Tibial artery (tissue), 4 donors: ENCODE measurements at regions not wholly inside any gene's neighbourhood (a gene's known extent, or its start where the extent isn't known, plus 50 kb on each side); places are given as distances from the start of the nearest gene placed in this dataset.
"Not testable (repeated sequence)": the region's sequence is repeated elsewhere in the genome, so short reads cannot be mapped to it uniquely, and the experiment has no call there.

Experiments
- DNase-seq, 2 donors: peaks; one replicate each; pipeline ENCODE4 v3.0.0-alpha.2; 2019
- H3K27ac ChIP-seq, 2 donors: fragments of 200-600 bp; sonication (generic) in 1 of 2; 1 replicate in 1 of 2; 2 replicates in 1 of 2; pipeline ENCODE4 v1.5.1; 2018 to 2019; ENCODE audit warnings: mild to moderate bottlenecking in 1 of 2
- H3K27me3 ChIP-seq, 2 donors: fragments of 200-600 bp; sonication (generic) in 1 of 2; one replicate each; pipeline versions ENCODE4 v1.5.1 to v1.6.0; 2016 to 2019
- H3K36me3 ChIP-seq, 3 donors: fragments of 200-600 bp; sonication (generic) in 2 of 3; one replicate each; pipeline ENCODE4 v1.5.1; 2016 to 2019; ENCODE audit warnings: mild to moderate bottlenecking in 2 of 3
- H3K4me1 ChIP-seq, 4 donors: fragments of 200-600 bp; sonication (generic) in 2 of 4; 1 replicate in 3 of 4; 2 replicates in 1 of 4; pipeline ENCODE4 v1.5.1; 2016 to 2019
- H3K4me3 ChIP-seq, 2 donors: fragments of 200-600 bp; sonication (generic) in 1 of 2; 1 replicate in 1 of 2; 2 replicates in 1 of 2; pipeline ENCODE4 v1.5.1; 2018 to 2019; ENCODE audit warnings: mild to moderate bottlenecking in 2 of 2
- H3K9me3 ChIP-seq, 3 donors: fragments of 200-600 bp; sonication (generic) in 1 of 3; one replicate each; pipeline ENCODE4 v1.5.1; 2016 to 2019
- intact Hi-C: fragments of 100-400 bp; cut with DNase I; formaldehyde crosslinking; loops from one replicate; pipeline ENCODE4 v1.15.0; 2023; ENCODE audit warnings: low total_unique reads
- TF ChIP-seq, protein P1 (sequence below), 2 experiments: fragments of 200-600 bp in 1 of 2; fragments of 450-650 bp in 1 of 2; IDR thresholded peaks; one replicate each; pipeline ENCODE4 v1.5.1; 2017 to 2019; ENCODE audit warnings: antibody characterized with exemption in 2 of 2, mild to moderate bottlenecking in 1 of 2, moderate library complexity in 1 of 2

DNA sequence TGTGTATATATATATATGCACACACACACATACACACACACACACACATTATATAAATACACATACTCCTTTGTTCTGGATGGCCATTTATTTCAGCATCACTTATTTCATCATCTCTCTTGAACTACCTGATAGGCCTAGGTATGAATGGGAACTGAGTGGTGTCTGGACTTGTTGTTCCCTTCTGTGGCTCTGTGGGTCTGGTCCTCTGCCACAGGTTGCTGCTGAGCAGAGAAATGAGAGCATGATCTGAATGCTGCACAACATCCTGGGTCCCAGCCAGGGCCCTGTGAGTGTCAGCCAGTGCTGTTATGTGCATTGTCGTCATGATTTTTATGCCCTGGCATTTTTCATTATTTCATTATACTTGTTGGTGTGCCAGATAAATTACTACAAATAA lies 116.3 kb downstream of the CDRT15L2 start:
- H3K9me3 ChIP-seq, H3K36me3 ChIP-seq, H3K27ac ChIP-seq, intact Hi-C loops, H3K27me3 ChIP-seq, H3K4me1 ChIP-seq, DNase-seq, H3K4me3 ChIP-seq: not testable (repeated sequence)

DNA sequence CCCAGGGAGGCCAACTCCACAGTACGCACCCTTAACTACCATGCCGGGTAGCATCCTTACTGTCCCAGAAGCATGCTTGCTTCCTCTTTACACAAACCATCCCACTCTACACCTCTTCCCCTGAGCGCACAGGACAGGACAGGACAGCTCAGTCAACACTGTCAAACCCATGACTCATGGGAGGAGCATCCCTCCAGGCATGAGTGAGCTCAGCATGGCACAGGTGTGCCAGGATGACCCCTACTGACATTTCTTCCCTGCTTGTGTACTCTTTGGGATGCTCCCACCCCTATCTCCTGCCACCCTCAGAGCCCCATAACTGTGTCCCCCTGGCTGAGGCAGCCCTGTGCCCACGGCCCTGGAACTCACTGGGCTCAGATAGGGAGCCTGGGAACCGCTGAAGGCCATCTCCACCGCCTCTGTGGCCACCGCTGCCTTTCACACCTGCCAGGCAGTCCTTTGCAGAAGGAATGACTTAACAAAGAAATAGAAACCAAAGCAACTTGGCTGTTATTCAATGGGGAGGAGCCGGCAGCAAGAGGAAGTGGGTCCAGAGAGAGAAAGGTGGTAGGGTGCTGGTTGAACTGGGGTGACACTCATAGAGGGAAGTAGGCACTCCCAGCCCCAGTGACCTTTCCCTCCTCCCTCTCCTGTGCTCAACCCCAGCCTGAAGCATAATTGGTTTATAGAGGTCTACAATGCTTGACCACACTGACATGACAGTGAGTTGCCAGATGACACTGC lies 119.1 kb downstream of the CDRT15L2 start:
- H3K4me3 ChIP-seq, H3K9me3 ChIP-seq, intact Hi-C loops, H3K27me3 ChIP-seq, H3K36me3 ChIP-seq, H3K27ac ChIP-seq, DNase-seq, H3K4me1 ChIP-seq: not testable (repeated sequence)

DNA sequence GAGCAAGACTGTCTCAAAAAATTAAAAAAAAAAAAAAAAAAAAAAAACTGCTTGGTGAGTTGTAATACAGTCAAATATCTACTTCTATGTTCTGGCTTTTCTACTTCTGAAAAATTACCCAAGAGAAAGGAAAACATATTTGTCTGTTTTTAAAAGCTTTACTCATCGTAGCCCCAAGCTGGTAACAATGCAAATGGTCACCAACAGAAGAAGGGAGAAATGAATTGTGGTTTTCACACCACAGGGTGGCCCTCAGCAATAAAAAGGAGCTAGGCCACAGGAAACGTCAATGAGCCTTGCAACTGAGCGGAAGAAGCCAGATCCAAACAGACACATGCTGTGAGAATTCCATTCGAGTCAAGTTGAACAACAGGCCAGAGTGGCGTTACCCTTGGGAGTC lies 121.0 kb downstream of the CDRT15L2 start:
- intact Hi-C loops = not testable (repeated sequence)

DNA sequence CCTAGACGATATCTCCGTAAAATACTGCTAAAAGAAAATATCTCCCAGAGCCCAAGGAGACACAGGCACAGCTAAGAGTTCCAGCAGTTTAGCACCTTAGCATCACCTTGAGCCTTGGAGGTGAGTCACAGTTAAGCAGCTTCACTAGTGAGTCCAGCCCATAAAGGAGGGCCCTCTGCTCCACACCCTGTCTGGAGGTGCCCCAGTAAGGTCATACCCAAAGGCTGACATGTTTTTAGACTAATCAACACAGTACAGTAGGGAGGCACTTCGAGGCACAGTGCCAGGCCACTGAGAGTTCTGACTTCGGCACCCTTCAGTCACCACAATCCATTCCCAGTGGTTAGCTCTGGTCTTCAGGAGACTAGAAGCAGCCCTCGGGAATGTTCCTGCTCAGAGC lies 121.8 kb downstream of the CDRT15L2 start:
- H3K9me3 ChIP-seq, H3K27me3 ChIP-seq, H3K27ac ChIP-seq, DNase-seq, H3K36me3 ChIP-seq, intact Hi-C loops, H3K4me3 ChIP-seq, H3K4me1 ChIP-seq: not testable (repeated sequence)

More for the DNA sequence above, 121.0 kb downstream of the CDRT15L2 start:
- H3K4me3 ChIP-seq, H3K9me3 ChIP-seq, H3K27me3 ChIP-seq, H3K36me3 ChIP-seq, H3K27ac ChIP-seq, H3K4me1 ChIP-seq, DNase-seq: not testable (repeated sequence)

DNA sequence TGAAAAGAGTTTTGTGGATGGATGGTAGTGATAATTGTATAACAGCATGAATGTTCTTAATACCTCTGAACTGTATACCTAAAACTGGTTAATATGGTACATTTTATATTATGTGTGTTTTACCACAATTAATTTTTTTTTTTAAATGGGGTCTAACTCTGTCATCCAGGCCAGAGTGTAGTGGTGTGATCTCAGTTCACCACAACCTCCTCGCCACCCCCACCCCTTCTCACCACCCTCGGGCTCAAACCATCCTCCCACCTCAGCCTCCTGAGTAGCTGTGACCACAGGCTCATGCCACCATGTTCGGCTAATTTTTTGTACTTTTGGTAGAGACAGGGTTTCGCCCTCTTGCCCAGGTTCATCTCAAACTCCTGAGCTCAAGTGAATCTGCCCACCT lies 123.2 kb downstream of the CDRT15L2 start:
- intact Hi-C loops = no loop called here
- Histone ChIP-seq H3K27ac (no peak overlapping the region), H3K36me3 (no peaks in the 10 kb centered on the region)

DNA sequence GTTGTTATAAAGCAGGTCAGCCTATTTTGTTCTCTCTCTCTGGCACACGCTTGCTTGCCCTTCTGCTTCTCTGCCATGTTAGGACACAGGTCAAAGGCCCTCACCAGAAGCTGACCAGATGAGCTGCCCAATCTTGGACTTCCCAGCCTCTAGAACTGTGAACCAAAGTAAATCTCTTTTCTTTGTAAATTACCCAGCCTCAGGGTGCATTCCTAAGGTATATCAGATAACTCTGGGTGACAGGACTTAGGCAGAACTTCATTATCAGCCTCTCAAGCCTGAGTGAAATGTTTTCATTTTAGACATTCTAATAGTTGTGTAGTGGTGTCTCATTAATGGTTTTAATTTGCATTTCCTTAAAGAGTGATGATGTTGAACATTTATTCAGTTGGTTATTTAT lies 124.3 kb downstream of the CDRT15L2 start:
- Histone ChIP-seq H3K27me3 (peaks cover 0 to 2% of the 10 kb centered on the region in 2 donors), H3K36me3 (no peaks in the 10 kb centered on the region), H3K4me1 (no peaks in the 10 kb centered on the region), H3K9me3 (no peaks in the 10 kb centered on the region), H3K4me3 (no peak overlapping the region), H3K27ac (no peak overlapping the region)
- DNase-seq = no peak
- TF ChIP-seq, protein P1, sequence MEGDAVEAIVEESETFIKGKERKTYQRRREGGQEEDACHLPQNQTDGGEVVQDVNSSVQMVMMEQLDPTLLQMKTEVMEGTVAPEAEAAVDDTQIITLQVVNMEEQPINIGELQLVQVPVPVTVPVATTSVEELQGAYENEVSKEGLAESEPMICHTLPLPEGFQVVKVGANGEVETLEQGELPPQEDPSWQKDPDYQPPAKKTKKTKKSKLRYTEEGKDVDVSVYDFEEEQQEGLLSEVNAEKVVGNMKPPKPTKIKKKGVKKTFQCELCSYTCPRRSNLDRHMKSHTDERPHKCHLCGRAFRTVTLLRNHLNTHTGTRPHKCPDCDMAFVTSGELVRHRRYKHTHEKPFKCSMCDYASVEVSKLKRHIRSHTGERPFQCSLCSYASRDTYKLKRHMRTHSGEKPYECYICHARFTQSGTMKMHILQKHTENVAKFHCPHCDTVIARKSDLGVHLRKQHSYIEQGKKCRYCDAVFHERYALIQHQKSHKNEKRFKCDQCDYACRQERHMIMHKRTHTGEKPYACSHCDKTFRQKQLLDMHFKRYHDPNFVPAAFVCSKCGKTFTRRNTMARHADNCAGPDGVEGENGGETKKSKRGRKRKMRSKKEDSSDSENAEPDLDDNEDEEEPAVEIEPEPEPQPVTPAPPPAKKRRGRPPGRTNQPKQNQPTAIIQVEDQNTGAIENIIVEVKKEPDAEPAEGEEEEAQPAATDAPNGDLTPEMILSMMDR (IDR thresholded peaks at IDR 0.05) = no peak
- intact Hi-C loops = no loop called here

More for the DNA sequence above, 123.2 kb downstream of the CDRT15L2 start:
- Histone ChIP-seq H3K4me3 (no peak overlapping the region), H3K27me3 (peaks cover 0 to 2% of the 10 kb centered on the region in 2 donors), H3K9me3 (no peaks in the 10 kb centered on the region), H3K4me1 (no peaks in the 10 kb centered on the region)
- TF ChIP-seq, protein P1 (IDR thresholded peaks at IDR 0.05) = no peak
- DNase-seq = no peak

DNA sequence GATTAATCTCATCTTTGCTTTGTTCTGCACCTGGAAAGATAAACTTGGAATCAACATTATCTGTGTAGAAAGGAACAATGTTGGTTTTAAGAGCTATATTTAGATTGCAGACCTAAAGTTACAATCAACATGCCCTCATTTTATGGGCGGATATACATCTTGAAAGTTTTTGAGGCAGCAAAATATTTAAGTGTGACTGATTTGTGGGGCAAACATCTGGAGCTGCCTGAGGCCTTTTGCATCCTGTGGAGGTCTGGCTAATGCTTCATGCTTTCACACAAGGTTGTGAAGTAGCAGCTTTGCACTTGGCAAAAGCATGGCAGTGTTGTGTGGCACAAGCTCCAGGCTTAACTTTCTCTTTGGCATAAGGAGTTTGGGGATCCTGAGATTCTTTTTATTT lies 125.7 kb downstream of the CDRT15L2 start:
- DNase-seq, H3K27ac ChIP-seq, H3K4me1 ChIP-seq, H3K36me3 ChIP-seq, H3K9me3 ChIP-seq, intact Hi-C loops, H3K4me3 ChIP-seq, H3K27me3 ChIP-seq: not testable (repeated sequence)

DNA sequence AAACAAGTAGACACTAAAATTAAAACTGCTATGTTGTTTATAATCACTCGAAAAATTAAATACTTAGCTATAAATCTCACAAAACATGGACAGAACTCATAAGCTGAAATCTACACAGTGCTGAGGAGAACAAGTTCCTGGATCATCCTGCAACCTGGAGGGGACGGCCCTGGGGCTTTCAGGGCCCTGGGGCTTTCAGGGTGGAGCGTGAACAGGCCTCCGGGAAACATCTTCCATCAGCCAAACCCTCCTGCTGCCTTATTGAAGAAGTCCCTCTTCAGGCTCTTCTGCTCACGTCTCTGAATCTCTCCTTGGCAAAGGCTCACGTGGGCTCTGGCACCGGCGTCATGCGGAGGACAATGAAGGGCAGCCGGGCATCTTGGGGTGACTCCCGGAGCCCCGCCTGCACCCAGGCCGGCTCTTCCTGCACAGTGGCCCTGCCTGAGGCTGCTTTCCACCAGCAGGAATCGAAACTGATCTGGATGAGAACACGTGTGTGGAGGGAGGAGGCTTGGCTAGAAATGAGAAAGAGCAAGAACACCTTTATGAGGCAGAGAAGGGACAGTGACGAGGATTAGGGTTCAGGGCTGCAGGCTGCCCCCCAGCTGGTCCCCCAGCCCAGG lies 127.3 kb downstream of the CDRT15L2 start:
- H3K27ac ChIP-seq = no peak overlapping the region
- intact Hi-C loops = no loop called here
- TF ChIP-seq, protein P1 (IDR thresholded peaks at IDR 0.05) = no peak
- no peak for DNase-seq
- H3K27me3 ChIP-seq = peaks cover 0 to 2% of the 10 kb centered on the region in 2 donors
- H3K9me3 ChIP-seq = no peaks in the 10 kb centered on the region
- no peak overlapping the region for H3K4me3 ChIP-seq
- no peaks in the 10 kb centered on the region for H3K36me3 ChIP-seq
- H3K4me1 ChIP-seq = no peaks in the 10 kb centered on the region

DNA sequence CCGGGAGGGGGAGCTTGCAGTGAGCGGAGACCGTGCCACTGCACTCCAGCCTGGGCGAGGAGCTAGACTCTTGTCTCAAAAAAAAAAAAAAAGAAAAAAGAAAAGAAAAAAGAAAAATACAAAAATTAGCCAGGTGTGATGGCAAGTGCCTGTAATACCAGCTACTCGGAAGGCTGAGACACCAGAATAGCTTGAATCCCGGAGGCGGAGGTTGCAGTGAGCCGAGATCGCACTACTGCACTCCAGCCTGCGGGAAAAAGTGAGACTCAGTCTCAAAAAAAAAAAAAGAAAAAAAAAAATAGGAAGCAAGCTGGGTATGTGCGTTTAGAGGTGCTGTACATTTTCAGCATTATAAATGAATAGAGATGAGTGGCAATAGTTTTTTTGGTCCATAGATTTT lies 129.3 kb downstream of the CDRT15L2 start:
- intact Hi-C loops, H3K27me3 ChIP-seq, H3K36me3 ChIP-seq, H3K27ac ChIP-seq, DNase-seq, H3K4me3 ChIP-seq, H3K9me3 ChIP-seq, H3K4me1 ChIP-seq: not testable (repeated sequence)

DNA sequence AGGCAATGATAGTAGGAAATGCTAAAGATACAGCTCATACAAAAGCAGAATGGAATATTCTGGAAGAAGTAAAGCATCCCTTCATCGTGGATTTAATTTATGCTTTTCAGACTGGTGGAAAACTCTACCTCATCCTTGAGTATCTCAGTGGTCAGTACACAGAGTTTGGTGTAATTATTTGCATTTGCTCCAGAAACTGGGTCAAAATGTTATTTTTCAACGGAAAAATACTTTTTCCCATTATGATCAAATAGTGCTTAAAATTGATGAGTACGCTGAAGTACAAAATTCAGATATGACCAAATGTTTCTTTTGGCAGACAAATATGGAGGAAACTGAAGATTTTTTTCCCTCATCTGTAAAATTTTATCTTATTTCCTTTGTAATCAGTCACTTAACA lies 137.0 kb downstream of the CDRT15L2 start:
- H3K36me3 ChIP-seq, H3K4me1 ChIP-seq, DNase-seq, H3K27ac ChIP-seq, intact Hi-C loops, H3K9me3 ChIP-seq, H3K4me3 ChIP-seq, H3K27me3 ChIP-seq: not testable (repeated sequence)
